Activated CD4-positive, alpha-beta T cell treated with anti-CD3 and anti-CD28 coated beads for 36 hours (primary cell): ENCODE measurements at regions not wholly inside any gene's neighbourhood (a gene's known extent, or its start where the extent isn't known, plus 50 kb on each side); places are given as distances from the start of the nearest gene placed in this dataset.
"Not testable (repeated sequence)": the region's sequence is repeated elsewhere in the genome, so short reads cannot be mapped to it uniquely, and the experiment has no call there.

Source experiments
- ATAC-seq: fragments of 200-7000 bp; cut with Tn5 transposase; one replicate; pipeline ENCODE4 v1.10.0; 2021; ENCODE audit warnings: mild to moderate bottlenecking, moderate library complexity
- CTCF ChIA-PET: fragments of 350-600 bp; sonication (Branson Sonifier 250); formaldehyde crosslinking; loops from one replicate; lab custom pipeline; 2021; ENCODE audit warnings: antibody characterized with exemption; lab: Charles Lee
- POLR2A ChIA-PET: fragments of 350-600 bp; sonication (Branson Sonifier 250); formaldehyde crosslinking; loops from one replicate; lab custom pipeline; 2021; ENCODE audit warnings: antibody characterized with exemption, inconsistent platforms; lab: Charles Lee
- DNase-seq: peaks from one replicate; pipeline ENCODE4 v3.0.0-alpha.2; 2020
- H3K27ac Mint-ChIP-seq: one replicate; pipeline ENCODE4 v1.8.0; 2021; ENCODE audit warnings: mixed read lengths
- H3K27me3 Mint-ChIP-seq: one replicate; pipeline ENCODE4 v1.8.0; 2021; ENCODE audit warnings: mixed read lengths
- H3K36me3 Mint-ChIP-seq: one replicate; pipeline ENCODE4 v1.8.0; 2021; ENCODE audit warnings: low read depth, mixed read lengths
- H3K4me1 Mint-ChIP-seq: one replicate; pipeline ENCODE4 v1.8.0; 2021; ENCODE audit warnings: mixed read lengths
- H3K4me3 Mint-ChIP-seq: one replicate; pipeline ENCODE4 v1.8.0; 2021; ENCODE audit warnings: mild to moderate bottlenecking, moderate library complexity, mixed read lengths
- H3K9me3 Mint-ChIP-seq: one replicate; pipeline ENCODE4 v1.8.0; 2021; ENCODE audit warnings: low read depth, mixed read lengths
- intact Hi-C, 2 experiments: fragments of 100-400 bp; cut with DNase I in 1 of 2; cut with micrococcal nuclease in 1 of 2; formaldehyde crosslinking; loops; one replicate each; pipeline versions ENCODE4 v1.14.2 to v1.15.1; 2022 to 2024; cut with DNase I, micrococcal nuclease

DNA sequence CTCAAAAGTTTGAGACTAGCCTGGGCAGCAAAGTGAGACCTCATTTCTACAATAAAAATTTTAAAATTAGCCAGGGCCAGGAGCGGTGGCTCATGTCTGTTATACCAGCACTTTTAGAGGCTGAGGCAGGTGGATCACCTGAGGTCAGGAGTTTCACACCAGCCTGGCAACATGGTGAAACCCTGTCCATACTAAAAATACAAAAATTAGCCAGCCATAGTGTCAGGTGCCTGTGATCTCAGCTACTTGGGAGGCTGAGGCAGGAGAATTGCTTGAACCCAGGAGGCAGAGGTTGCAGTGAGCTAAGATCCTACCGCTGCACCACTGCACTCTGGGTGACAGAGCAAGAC lies 85.1 kb upstream of the MAP4 start:
- H3K36me3 Mint-ChIP-seq, H3K4me3 Mint-ChIP-seq, ATAC-seq, H3K27ac Mint-ChIP-seq, H3K9me3 Mint-ChIP-seq, DNase-seq, intact Hi-C loops, H3K4me1 Mint-ChIP-seq, POLR2A ChIA-PET, H3K27me3 Mint-ChIP-seq: not testable (repeated sequence)
- CTCF ChIA-PET: interaction anchor here (0.6 to 1.5 kb wide), 4 partner anchors 13 to 439 kb away, joined by 3 to 5 read pairs (median 4); no protein-coding TSS in a partner anchor

- ATAC-seq: no peak
- intact Hi-C loops: no loop called here
- Mint-ChIP-seq H3K27ac (no peak overlapping the region), H3K4me1 (peaks cover 9% of the 10 kb centered on the region), H3K36me3 (no peaks in the 10 kb centered on the region), H3K9me3 (no peaks in the 10 kb centered on the region), H3K27me3 (no peaks in the 10 kb centered on the region), H3K4me3 (no peak overlapping the region)
- CTCF ChIA-PET: no interaction called here
- POLR2A ChIA-PET: no interaction called here
- DNase-seq: no peak
Observed at GRCh38 chr3:48092270-48092669, 76.1 kb upstream of the MAP4 start.

DNA sequence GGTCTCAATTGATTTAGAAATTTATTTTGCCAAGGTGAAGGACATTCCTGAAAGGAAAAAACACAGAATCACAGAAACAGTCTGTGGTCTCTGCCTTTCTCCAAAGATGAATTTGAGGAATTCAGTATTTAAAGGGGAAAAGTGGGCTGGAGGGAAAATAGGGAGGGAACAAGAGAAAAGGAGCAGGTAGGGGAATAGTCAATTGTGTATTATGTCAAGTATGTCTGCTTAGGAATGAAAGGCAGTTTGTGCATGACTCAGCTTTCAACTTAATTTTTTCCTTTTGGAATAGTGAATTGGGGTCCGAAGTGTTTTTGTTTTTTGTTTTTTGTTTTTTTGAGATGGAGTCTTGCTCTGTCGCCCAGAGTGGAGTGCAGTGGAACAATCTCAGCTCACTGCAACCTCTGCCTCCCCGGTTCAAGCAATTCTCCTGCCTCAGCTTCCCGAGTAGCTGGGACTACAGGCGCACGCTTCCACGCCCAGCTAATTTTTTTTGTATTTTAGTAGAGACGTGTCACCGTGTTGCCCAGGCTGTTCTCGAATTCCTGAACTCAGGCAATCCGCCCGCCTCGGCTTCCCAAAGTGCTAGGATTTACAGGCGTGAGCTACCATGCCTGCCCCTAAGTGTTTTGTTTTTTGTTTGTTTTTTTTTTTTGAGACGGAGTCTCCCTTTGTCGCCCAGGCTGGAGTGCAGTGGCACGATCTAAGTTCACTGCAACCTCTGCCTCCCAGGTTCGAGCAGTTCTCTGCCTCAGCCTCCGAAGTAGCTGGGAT lies 74.1 kb upstream of the MAP4 start:
- ATAC-seq (no peak), DNase-seq (no peak)
- POLR2A ChIA-PET: interaction anchor here (0.6 to 1.3 kb wide), 2 partner anchors 10 to 22 kb away, joined by 3 to 5 read pairs; no protein-coding TSS in a partner anchor
- Mint-ChIP-seq H3K36me3 (peaks cover 2% of the 10 kb centered on the region), H3K27me3 (no peaks in the 10 kb centered on the region), H3K4me1 (peaks cover 19% of the 10 kb centered on the region), H3K27ac (peak overlapping the region; percentile 37), H3K9me3 (no peaks in the 10 kb centered on the region), H3K4me3 (peak overlapping the region; percentile 97)
- CTCF ChIA-PET: interaction anchor here (1.2 to 1.3 kb wide), 2 partner anchors 100 to 346 kb away, joined by 3 to 4 read pairs; no protein-coding TSS in a partner anchor
- intact Hi-C loops: no loop called here

DNA sequence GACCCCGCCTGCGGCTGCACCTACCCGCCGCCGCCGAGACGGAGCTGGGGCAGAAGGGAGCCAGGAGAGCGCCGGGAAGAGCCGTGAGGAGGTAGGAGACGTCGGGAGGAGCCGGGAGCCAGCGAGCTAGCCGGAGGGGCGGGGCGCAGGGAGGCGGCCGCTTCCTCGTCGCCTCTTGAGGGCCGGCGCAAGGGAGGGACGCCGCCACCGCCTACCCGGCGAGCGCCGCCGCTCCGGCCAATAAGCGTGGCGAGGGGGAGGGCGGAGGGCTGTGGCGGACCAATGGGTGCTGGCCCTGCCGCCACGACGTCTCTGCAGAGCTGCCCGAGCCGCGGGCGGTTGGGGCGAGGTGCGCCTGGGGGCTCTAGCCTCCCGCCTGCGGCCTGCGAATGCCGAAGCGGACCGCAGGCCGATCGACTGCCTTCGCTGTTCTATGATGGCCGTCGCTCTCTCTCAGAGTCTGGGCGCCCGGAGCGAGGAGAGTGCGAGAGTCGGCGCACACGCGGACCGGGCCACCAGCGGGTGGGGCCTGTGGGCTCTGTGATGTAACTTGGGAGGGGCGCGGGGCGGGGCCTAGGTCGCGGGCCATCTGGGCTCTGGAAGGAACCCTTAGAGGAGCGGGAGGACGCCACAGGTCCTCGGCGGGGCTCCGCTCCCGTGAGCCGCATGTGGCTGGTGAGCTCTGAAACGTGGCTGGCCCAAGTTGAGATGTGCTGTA lies 72.7 kb upstream of the MAP4 start:
- CTCF ChIA-PET: interaction anchor here (0.6 to 1.3 kb wide), 6 partner anchors 9 to 99 kb away, joined by 3 to 5 read pairs (median 4); no protein-coding TSS in a partner anchor
- DNase-seq: peak; percentile 97
- Mint-ChIP-seq H3K4me3 (peak overlapping the region; percentile 97), H3K36me3 (peaks cover 12% of the 10 kb centered on the region), H3K9me3 (no peaks in the 10 kb centered on the region), H3K4me1 (peaks cover 29% of the 10 kb centered on the region), H3K27ac (peak overlapping the region; percentile 93), H3K27me3 (no peaks in the 10 kb centered on the region)
- intact Hi-C loops: loop anchor here (1.0 to 10.0 kb wide), 20 partner anchors 99 to 1382 kb away; partner anchors contain the start of genes CDC25A (in 2 of the 2), ARIH2 (in 1 of the 2), CSPG5 (in 1 of the 2) and DAG1 (in 1 of the 2)
- peak; percentile 96 for ATAC-seq
- POLR2A ChIA-PET: interaction anchor here (0.5 to 1.2 kb wide), 5 partner anchors 34 to 376 kb away, joined by 3 to 6 read pairs (median 5); partner anchors contain the start of gene CDC25A

DNA sequence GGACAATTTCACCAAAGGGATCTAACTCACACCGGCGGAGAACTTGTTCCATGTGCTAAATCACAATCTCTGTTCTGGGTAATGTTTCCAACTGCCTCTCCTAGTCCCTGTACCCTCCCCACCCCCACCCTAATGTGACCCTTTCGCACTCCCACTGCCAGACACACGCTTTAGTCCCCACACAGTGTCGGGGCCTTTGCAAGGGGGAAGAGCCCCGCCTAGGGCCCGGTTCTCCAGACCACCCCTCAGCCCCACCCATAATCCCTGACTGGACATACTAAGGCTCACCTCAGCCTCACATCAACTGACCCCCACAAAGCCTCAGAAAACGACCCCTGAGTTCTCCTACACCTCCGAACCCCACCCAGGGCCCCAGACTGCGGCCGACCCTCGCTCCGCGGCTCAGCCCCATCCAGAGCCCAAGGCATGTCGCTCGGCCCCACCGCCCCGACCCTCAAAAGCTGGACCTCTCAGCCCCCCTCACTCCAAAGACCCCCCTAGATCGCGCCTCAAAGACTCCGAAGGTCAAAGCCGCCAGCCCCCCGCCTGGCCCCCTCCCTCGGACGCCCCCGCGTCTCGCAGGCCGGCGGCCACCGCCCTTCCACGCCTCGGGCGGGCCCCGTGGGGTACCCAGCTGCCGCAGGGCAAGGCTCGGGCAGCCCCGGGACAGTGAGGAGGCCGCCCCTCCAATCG lies 72.0 kb upstream of the MAP4 start:
- Mint-ChIP-seq H3K4me3 (peak overlapping the region; percentile 97), H3K27me3 (no peaks in the 10 kb centered on the region), H3K36me3 (peaks cover 12% of the 10 kb centered on the region), H3K4me1 (peaks cover 29% of the 10 kb centered on the region), H3K9me3 (no peaks in the 10 kb centered on the region), H3K27ac (peak overlapping the region; percentile 87)
- peak; percentile 19 for ATAC-seq
- intact Hi-C loops: loop anchor here in 1 of 2 experiments (1.0 to 10.0 kb wide), 17 partner anchors 100 to 1383 kb away; partner anchors contain the start of genes ARIH2, CDC25A, CSPG5 and DAG1
- peak; percentile 25 for DNase-seq
- CTCF ChIA-PET: interaction anchor here (0.6 to 1.3 kb wide), 7 partner anchors 10 to 98 kb away, joined by 3 to 5 read pairs (median 3); no protein-coding TSS in a partner anchor
- POLR2A ChIA-PET: interaction anchor here (0.5 to 1.2 kb wide), 3 partner anchors 100 to 375 kb away, joined by 3 to 5 read pairs (median 5); partner anchors contain the start of gene CDC25A

DNA sequence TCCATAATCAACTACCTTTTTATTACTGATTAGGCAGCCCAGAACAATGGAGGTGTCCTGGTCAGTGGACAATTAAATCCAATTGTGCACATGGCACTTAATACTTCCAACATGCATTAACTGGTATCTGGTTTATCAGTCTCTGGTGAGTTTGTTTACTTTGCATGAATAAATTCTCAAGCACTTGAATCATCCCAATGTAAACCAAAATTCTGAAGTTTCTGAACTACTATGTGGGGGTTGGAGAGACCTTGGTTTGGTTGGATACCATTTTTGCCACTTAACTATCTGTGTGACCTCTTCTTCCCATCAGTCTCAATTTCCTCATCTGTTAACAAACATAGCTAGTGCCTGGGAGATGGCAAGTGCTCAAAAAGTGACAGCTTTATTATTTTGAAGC lies 70.5 kb upstream of the MAP4 start:
- no peaks in the 10 kb centered on the region for H3K27me3 Mint-ChIP-seq

DNA sequence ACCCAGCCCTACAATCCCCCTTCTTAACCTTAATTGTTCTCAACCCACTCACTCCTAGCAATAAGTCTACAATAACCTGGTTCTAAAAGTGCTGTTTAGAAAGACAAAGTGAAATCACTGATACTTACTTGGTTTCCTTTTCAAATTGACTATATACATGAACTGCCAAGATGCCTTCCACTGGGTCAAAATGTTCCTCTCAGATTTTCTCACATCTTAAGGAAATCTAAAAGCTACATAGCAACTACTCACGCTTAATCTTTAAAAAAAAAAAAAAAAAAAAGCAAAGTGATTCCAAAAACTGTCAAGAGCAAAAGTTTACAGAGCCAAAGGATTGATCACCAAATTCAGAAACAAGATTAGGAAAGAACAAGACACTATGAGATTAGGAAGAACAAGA lies 68.7 kb upstream of the MAP4 start:
- Mint-ChIP-seq H3K27me3 (no peaks in the 10 kb centered on the region), H3K9me3 (no peaks in the 10 kb centered on the region), H3K4me1 (peaks cover 32% of the 10 kb centered on the region), H3K4me3 (no peak overlapping the region), H3K36me3 (peaks cover 16% of the 10 kb centered on the region), H3K27ac (peak overlapping the region; percentile 67)
- no peak for ATAC-seq
- ChIA-PET CTCF (interaction anchor here (0.7 to 1.0 kb wide), 2 partner anchors 14 to 309 kb away, joined by 3 to 4 read pairs; no protein-coding TSS in a partner anchor), POLR2A (interaction anchor here (0.6 kb wide), 1 partner anchor 73 kb away, joined by 3 read pairs; no protein-coding TSS in a partner anchor)
- no peak for DNase-seq
- intact Hi-C loops: loop anchor here in 1 of 2 experiments (5.0 to 10.0 kb wide), 5 partner anchors 830 to 1342 kb away; partner anchors contain the start of genes ARIH2, NDUFAF3, NICN1 and QRICH1

More for the DNA sequence above, 70.5 kb upstream of the MAP4 start:
- H3K36me3 Mint-ChIP-seq: peaks cover 16% of the 10 kb centered on the region
- H3K27ac Mint-ChIP-seq: peak overlapping the region; percentile 65
- no peaks in the 10 kb centered on the region for H3K9me3 Mint-ChIP-seq
- DNase-seq (no peak), ATAC-seq (no peak)
- POLR2A ChIA-PET: no interaction called here
- H3K4me1 Mint-ChIP-seq: peaks cover 35% of the 10 kb centered on the region
- intact Hi-C loops: loop anchor here in 1 of 2 experiments (1.0 to 10.0 kb wide), 6 partner anchors 523 to 1341 kb away; partner anchors contain the start of genes ARIH2, NDUFAF3, NICN1 and QRICH1
- CTCF ChIA-PET: interaction anchor here (1.1 to 1.2 kb wide), 2 partner anchors 9 to 11 kb away, joined by 3 to 6 read pairs; no protein-coding TSS in a partner anchor
- H3K4me3 Mint-ChIP-seq: peak overlapping the region; percentile 97

- intact Hi-C loops: loop anchor here in 1 of 2 experiments (10.0 kb wide), 1 partner anchor 831 kb away; the partner anchor contains the start of gene ARIH2
- no peak for ATAC-seq
- CTCF ChIA-PET: interaction anchor here (0.6 to 0.7 kb wide), 2 partner anchors 160 to 309 kb away, joined by 3 to 4 read pairs; no protein-coding TSS in a partner anchor
- Mint-ChIP-seq H3K9me3 (no peaks in the 10 kb centered on the region), H3K27ac (no peak overlapping the region), H3K27me3 (no peaks in the 10 kb centered on the region), H3K36me3 (peaks cover 16% of the 10 kb centered on the region), H3K4me1 (peaks cover 31% of the 10 kb centered on the region), H3K4me3 (peak overlapping the region; percentile 19)
- no peak for DNase-seq
- POLR2A ChIA-PET: interaction anchor here (0.7 kb wide), 1 partner anchor 28 kb away, joined by 7 read pairs; no protein-coding TSS in a partner anchor
Observed at GRCh38 chr3:48084170-48084569, 68.0 kb upstream of the MAP4 start.

GRCh38 chr3:48082580-48083184 lies 66.5 kb upstream of the MAP4 start:
- H3K4me1 Mint-ChIP-seq: peaks cover 33% of the 10 kb centered on the region
- CTCF ChIA-PET: no interaction called here
- no peaks in the 10 kb centered on the region for H3K9me3 Mint-ChIP-seq
- POLR2A ChIA-PET: no interaction called here
- DNase-seq (no peak), ATAC-seq (no peak)
- no peak overlapping the region for H3K27ac Mint-ChIP-seq
- intact Hi-C loops: loop anchor here in 1 of 2 experiments (10.0 kb wide), 1 partner anchor 832 kb away; the partner anchor contains the start of gene ARIH2
- no peak overlapping the region for H3K4me3 Mint-ChIP-seq
- H3K27me3 Mint-ChIP-seq: no peaks in the 10 kb centered on the region
- peaks cover 19% of the 10 kb centered on the region for H3K36me3 Mint-ChIP-seq

DNA sequence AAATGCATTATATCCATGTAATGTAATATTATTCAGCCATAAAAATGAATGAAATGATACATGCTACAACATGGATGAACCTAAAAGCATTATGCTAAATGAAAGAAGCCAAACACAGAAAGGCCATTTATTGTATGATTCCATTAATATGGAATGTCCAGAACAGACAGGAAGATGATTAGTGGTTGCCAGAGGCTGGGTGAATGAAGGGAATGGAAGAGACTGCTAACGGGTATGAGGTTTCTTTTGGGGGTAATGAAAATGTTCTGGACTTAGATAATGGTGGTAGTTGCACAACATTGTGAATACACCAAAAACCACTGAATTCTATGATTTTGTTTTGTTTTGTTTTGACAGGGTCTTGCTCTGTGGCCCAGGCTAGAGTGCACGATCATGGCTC lies 61.6 kb upstream of the MAP4 start:
- H3K27me3 Mint-ChIP-seq: no peaks in the 10 kb centered on the region
- H3K4me1 Mint-ChIP-seq: peaks cover 10% of the 10 kb centered on the region
- intact Hi-C loops: no loop called here
- H3K9me3 Mint-ChIP-seq: no peaks in the 10 kb centered on the region
- POLR2A ChIA-PET: no interaction called here
- peaks cover 10% of the 10 kb centered on the region for H3K36me3 Mint-ChIP-seq
- no peak overlapping the region for H3K27ac Mint-ChIP-seq
- no peak for ATAC-seq
- CTCF ChIA-PET: interaction anchor here (1.2 kb wide), 2 partner anchors 9 to 176 kb away, joined by 3 read pairs; no protein-coding TSS in a partner anchor
- H3K4me3 Mint-ChIP-seq: no peak overlapping the region
- DNase-seq: no peak
